ENCODE measurements at regions not wholly inside any gene's neighbourhood (a gene's known extent, or its start where the extent isn't known, plus 50 kb on each side); places are given as distances from the start of the nearest gene placed in this dataset.

- no peak for DNase-seq (ENCODE audit: low read depth)
Measured at GRCh38 chr10:130769146-130770017, 542.1 kb downstream of the TCERG1L start.

- DNase-seq (ENCODE audit: low read depth): no peak
Measured at GRCh38 chr10:130770018-130770630, 541.4 kb downstream of the TCERG1L start.

GRCh38 chr10:130771491-130771946 lies 540.0 kb downstream of the TCERG1L start:
- no peak for DNase-seq (ENCODE audit: low read depth)

- DNase-seq (ENCODE audit: low read depth): no peak
Measured at GRCh38 chr10:130772056-130772455, 539.5 kb downstream of the TCERG1L start.

GRCh38 chr10:130772676-130773075 lies 538.8 kb downstream of the TCERG1L start:
- DNase-seq (ENCODE audit: low read depth): no peak

- no peak for DNase-seq (ENCODE audit: low read depth)
Measured at GRCh38 chr10:130773941-130774340, 537.6 kb downstream of the TCERG1L start.

- no peak for DNase-seq (ENCODE audit: low read depth)
Measured at GRCh38 chr10:130774871-130775270, 536.6 kb downstream of the TCERG1L start.

- no peak for DNase-seq (ENCODE audit: low read depth)
Measured at GRCh38 chr10:130775311-130775710, 536.2 kb downstream of the TCERG1L start.

- DNase-seq (ENCODE audit: low read depth): no peak
Measured at GRCh38 chr10:130776724-130777123, 534.8 kb downstream of the TCERG1L start.

GRCh38 chr10:130777507-130778165 lies 533.9 kb downstream of the TCERG1L start:
- DNase-seq (ENCODE audit: low read depth): no peak

- DNase-seq (ENCODE audit: low read depth): no peak
Measured at GRCh38 chr10:130778166-130778545, 533.4 kb downstream of the TCERG1L start.

- no peak for DNase-seq (ENCODE audit: low read depth)
Measured at GRCh38 chr10:130780763-130781162, 530.8 kb downstream of the TCERG1L start.

- DNase-seq (ENCODE audit: low read depth): no peak
Measured at GRCh38 chr10:130781206-130781605, 530.3 kb downstream of the TCERG1L start.

- DNase-seq (ENCODE audit: low read depth): no peak
Measured at GRCh38 chr10:130781623-130782022, 529.9 kb downstream of the TCERG1L start.

- no peak for DNase-seq (ENCODE audit: low read depth)
Measured at GRCh38 chr10:130782467-130782866, 529.1 kb downstream of the TCERG1L start.

- no peak for DNase-seq (ENCODE audit: low read depth)
Measured at GRCh38 chr10:130784326-130784725, 527.2 kb downstream of the TCERG1L start.

GRCh38 chr10:130786365-130786966 lies 525.1 kb downstream of the TCERG1L start:
- DNase-seq (ENCODE audit: low read depth): no peak

- DNase-seq (ENCODE audit: low read depth): no peak
Measured at GRCh38 chr10:130787243-130787642, 524.3 kb downstream of the TCERG1L start.

- DNase-seq (ENCODE audit: low read depth): no peak
Measured at GRCh38 chr10:130787821-130788220, 523.7 kb downstream of the TCERG1L start.

GRCh38 chr10:130790339-130790738 lies 521.2 kb downstream of the TCERG1L start:
- no peak for DNase-seq (ENCODE audit: low read depth)

- DNase-seq (ENCODE audit: low read depth): no peak
Measured at GRCh38 chr10:130792096-130792845, 519.2 kb downstream of the TCERG1L start.

GRCh38 chr10:130795819-130796218 lies 515.7 kb downstream of the TCERG1L start:
- DNase-seq (ENCODE audit: low read depth): no peak
